ENCODE measurements at regions not wholly inside any gene's neighbourhood (a gene's known extent, or its start where the extent isn't known, plus 50 kb on each side); places are given as distances from the start of the nearest gene placed in this dataset.

DNA sequence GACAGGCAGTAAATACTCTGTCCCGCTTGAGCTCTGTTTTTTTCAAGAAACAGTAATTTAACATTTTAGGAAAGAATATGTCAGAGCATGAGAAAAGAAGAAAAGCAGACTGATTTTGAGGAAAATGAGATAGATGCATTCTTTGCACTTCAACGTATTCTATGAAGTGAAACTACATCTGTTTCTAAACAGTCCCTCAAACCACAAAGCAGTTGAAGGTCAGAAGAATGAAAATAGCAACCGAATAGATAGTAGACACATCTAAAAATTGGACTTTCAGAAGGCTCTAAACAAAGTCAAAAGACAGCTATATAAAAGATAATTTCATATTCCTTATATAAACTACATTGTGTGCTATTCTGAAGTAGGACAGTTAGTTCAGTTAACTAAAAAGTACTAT lies 172.6 kb upstream of the LRRC3B start:
- 12 to 19% (median 17%) methylated on average over 3 of the region's 3 CpGs for WGBS, 5 donors
- intact Hi-C loops (cut with DNase I; ENCODE audit: low total_unique reads), result no loop called here
- Histone ChIP-seq H3K27ac (no peak overlapping the region), H3K4me1 (no peaks in the 10 kb centered on the region), H3K27me3 (replicated peaks in 1 of 7) (no peaks in the 10 kb centered on the region), H3K9me3 (peaks cover 0 to 5% (median 0%) of the 10 kb centered on the region in 8 donors), H3K36me3 (no peaks in the 10 kb centered on the region), H3K4me3 (no peak overlapping the region)
- TF ChIP-seq, protein P1, sequence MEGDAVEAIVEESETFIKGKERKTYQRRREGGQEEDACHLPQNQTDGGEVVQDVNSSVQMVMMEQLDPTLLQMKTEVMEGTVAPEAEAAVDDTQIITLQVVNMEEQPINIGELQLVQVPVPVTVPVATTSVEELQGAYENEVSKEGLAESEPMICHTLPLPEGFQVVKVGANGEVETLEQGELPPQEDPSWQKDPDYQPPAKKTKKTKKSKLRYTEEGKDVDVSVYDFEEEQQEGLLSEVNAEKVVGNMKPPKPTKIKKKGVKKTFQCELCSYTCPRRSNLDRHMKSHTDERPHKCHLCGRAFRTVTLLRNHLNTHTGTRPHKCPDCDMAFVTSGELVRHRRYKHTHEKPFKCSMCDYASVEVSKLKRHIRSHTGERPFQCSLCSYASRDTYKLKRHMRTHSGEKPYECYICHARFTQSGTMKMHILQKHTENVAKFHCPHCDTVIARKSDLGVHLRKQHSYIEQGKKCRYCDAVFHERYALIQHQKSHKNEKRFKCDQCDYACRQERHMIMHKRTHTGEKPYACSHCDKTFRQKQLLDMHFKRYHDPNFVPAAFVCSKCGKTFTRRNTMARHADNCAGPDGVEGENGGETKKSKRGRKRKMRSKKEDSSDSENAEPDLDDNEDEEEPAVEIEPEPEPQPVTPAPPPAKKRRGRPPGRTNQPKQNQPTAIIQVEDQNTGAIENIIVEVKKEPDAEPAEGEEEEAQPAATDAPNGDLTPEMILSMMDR (IDR thresholded peaks at IDR 0.05 in 8 of 11, conservative IDR thresholded peaks at IDR 0.05 in 3 of 11), result no peak
- no peak for TF ChIP-seq POLR2A (IDR thresholded peaks at IDR 0.05)
- TF ChIP-seq POLR2AphosphoS5 (IDR thresholded peaks at IDR 0.05), result no peak
- no peak for DNase-seq

GRCh38 chr3:26452363-26452762 lies 170.2 kb upstream of the LRRC3B start:
- H3K4me1 ChIP-seq, result no peaks in the 10 kb centered on the region
- no peaks in the 10 kb centered on the region for H3K36me3 ChIP-seq
- DNase-seq, result no peak
- H3K27me3 ChIP-seq (replicated peaks in 1 of 7), result no peaks in the 10 kb centered on the region
- TF ChIP-seq POLR2A (IDR thresholded peaks at IDR 0.05) (no peak), POLR2AphosphoS5 (IDR thresholded peaks at IDR 0.05) (no peak)
- TF ChIP-seq, protein P1 (IDR thresholded peaks at IDR 0.05 in 8 of 11, conservative IDR thresholded peaks at IDR 0.05 in 3 of 11), result no peak
- H3K9me3 ChIP-seq, result peaks cover 0 to 5% (median 0%) of the 10 kb centered on the region in 8 donors
- 68 to 84% (median 73%) methylated on average over 2 of the region's 2 CpGs for WGBS, 5 donors
- no peak overlapping the region for H3K4me3 ChIP-seq
- intact Hi-C loops (cut with DNase I; ENCODE audit: low total_unique reads), result no loop called here
- H3K27ac ChIP-seq, result no peak overlapping the region

GRCh38 chr3:26460985-26461384 lies 161.6 kb upstream of the LRRC3B start:
- Histone ChIP-seq H3K36me3 (no peaks in the 10 kb centered on the region), H3K9me3 (peaks cover 0 to 34% (median 19%) of the 10 kb centered on the region in 8 donors), H3K4me1 (no peaks in the 10 kb centered on the region), H3K27ac (no peak overlapping the region), H3K27me3 (replicated peaks in 1 of 7) (no peaks in the 10 kb centered on the region), H3K4me3 (no peak overlapping the region)
- no peak for DNase-seq
- no peak for TF ChIP-seq POLR2AphosphoS5 (IDR thresholded peaks at IDR 0.05)
- TF ChIP-seq, protein P1 (IDR thresholded peaks at IDR 0.05 in 8 of 11, conservative IDR thresholded peaks at IDR 0.05 in 3 of 11), result no peak
- no peak for TF ChIP-seq POLR2A (IDR thresholded peaks at IDR 0.05)
- 21 to 41% (median 28%) methylated on average over 3 of the region's 3 CpGs for WGBS, 5 donors
- intact Hi-C loops (cut with DNase I; ENCODE audit: low total_unique reads), result no loop called here

DNA sequence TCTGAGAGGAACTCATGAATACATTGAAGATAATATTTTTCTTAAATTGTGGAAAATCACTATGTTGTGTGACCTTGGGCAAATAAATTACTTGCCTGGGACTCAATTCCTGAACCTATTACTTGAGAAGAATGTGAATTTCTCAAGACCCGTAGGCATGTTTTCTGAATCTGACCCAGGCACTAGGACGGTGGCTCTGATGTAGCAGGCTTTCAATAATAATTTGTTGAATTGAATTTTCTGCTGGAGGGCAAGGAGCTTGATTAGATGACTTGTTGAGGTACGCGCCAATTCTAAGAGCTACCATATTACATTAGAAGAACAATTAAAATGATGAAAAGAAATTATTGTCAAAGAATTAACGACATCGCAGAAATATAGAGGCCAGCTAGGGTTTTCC lies 150.2 kb upstream of the LRRC3B start:
- intact Hi-C loops (cut with DNase I; ENCODE audit: low total_unique reads), result no loop called here
- peaks cover 0 to 28% (median 7%) of the 10 kb centered on the region in 8 donors for H3K9me3 ChIP-seq
- H3K36me3 ChIP-seq, result no peaks in the 10 kb centered on the region
- no peaks in the 10 kb centered on the region for H3K27me3 ChIP-seq (replicated peaks in 1 of 7)
- 85 to 95% (median 90%) methylated on average over 6 of the region's 6 CpGs for WGBS, 5 donors
- TF ChIP-seq POLR2A (IDR thresholded peaks at IDR 0.05), result no peak
- TF ChIP-seq, protein P1 (IDR thresholded peaks at IDR 0.05 in 8 of 11, conservative IDR thresholded peaks at IDR 0.05 in 3 of 11), result no peak
- no peak for TF ChIP-seq POLR2AphosphoS5 (IDR thresholded peaks at IDR 0.05)
- no peak overlapping the region for H3K4me3 ChIP-seq
- no peaks in the 10 kb centered on the region for H3K4me1 ChIP-seq
- no peak overlapping the region for H3K27ac ChIP-seq
- DNase-seq, result no peak

Measured in spleen (tissue), 11 donors.